ENCODE measurements at regions not wholly inside any gene's neighbourhood (a gene's known extent, or its start where the extent isn't known, plus 50 kb on each side); places are given as distances from the start of the nearest gene placed in this dataset.

GRCh38 chr11:119479685-119480275 lies 56.8 kb upstream of the THY1 start:
- peaks cover 4% of the 10 kb centered on the region for H4K20me1 ChIP-seq (ENCODE audit: insufficient read depth, low read length)
- H3K36me3 ChIP-seq (ENCODE audit: insufficient read depth, low read length): no peaks in the 10 kb centered on the region
- H3K27ac ChIP-seq (ENCODE audit: low read depth, low read length): no peak overlapping the region
- peaks cover 14% of the 10 kb centered on the region for H3K4me1 ChIP-seq (ENCODE audit: insufficient read depth, low read length)
- peak; percentile 52 for TF ChIP-seq CTCF (IDR thresholded peaks at IDR 0.05; ENCODE audit: extremely low read depth, low read depth, low read length)
- H3K9me3 ChIP-seq (ENCODE audit: low read depth, low read length): no peaks in the 10 kb centered on the region
- DNase-seq (ENCODE audit: insufficient read length, low spot score, missing footprints): peak; percentile 80
- no peak overlapping the region for H2AFZ ChIP-seq (ENCODE audit: low read length)
- H3K4me3 ChIP-seq (ENCODE audit: insufficient read depth, low read length): no peak overlapping the region
- H3K27me3 ChIP-seq (ENCODE audit: insufficient read depth, low read length): peaks cover 44% of the 10 kb centered on the region
- no peak overlapping the region for H3K4me2 ChIP-seq (ENCODE audit: insufficient read depth, low read length)
- H3K79me2 ChIP-seq (ENCODE audit: insufficient read depth, low read length): no peaks in the 10 kb centered on the region

DNA sequence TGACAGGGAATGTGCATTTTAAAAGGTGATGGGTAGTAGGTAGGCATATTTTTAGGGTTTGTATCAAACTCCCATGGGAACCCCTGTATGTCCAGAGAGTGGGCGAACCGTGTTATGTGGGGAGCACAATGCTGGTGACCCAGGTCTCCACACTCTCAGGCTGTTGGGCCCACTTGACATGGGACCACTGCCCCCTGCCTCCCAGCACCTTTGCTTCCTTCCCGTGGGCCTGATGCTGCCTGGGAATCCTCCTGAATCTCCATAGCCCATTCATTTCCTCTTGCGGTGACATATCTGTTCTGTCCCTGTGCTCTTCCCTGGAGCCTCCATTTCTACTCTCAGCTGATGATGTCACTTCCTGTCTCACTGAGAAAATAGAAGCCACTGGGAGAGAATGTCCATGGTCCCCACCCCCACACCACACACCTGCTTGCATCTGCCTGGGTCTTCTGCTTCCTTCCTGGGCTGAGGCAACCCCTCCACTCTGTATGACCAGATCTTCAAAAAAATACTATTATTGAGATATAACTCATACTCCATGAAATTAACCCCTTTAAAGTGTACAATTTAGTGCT lies 55.8 kb upstream of the THY1 start:
- Histone ChIP-seq H3K4me3 (ENCODE audit: insufficient read depth, low read length) (no peak overlapping the region), H3K27me3 (ENCODE audit: insufficient read depth, low read length) (peaks cover 42% of the 10 kb centered on the region), H3K27ac (ENCODE audit: low read depth, low read length) (no peak overlapping the region), H4K20me1 (ENCODE audit: insufficient read depth, low read length) (peaks cover 4% of the 10 kb centered on the region), H3K79me2 (ENCODE audit: insufficient read depth, low read length) (no peaks in the 10 kb centered on the region), H2AFZ (ENCODE audit: low read length) (no peak overlapping the region), H3K9me3 (ENCODE audit: low read depth, low read length) (no peaks in the 10 kb centered on the region), H3K4me2 (ENCODE audit: insufficient read depth, low read length) (no peak overlapping the region), H3K4me1 (ENCODE audit: insufficient read depth, low read length) (peaks cover 15% of the 10 kb centered on the region), H3K36me3 (ENCODE audit: insufficient read depth, low read length) (no peaks in the 10 kb centered on the region)
- no peak for TF ChIP-seq CTCF (IDR thresholded peaks at IDR 0.05; ENCODE audit: extremely low read depth, low read depth, low read length)
- DNase-seq (ENCODE audit: insufficient read length, low spot score, missing footprints): no peak

- Histone ChIP-seq H3K4me1 (ENCODE audit: insufficient read depth, low read length) (peaks cover 22% of the 10 kb centered on the region), H3K79me2 (ENCODE audit: insufficient read depth, low read length) (no peaks in the 10 kb centered on the region), H2AFZ (ENCODE audit: low read length) (no peak overlapping the region), H3K9me3 (ENCODE audit: low read depth, low read length) (no peaks in the 10 kb centered on the region), H3K4me3 (ENCODE audit: insufficient read depth, low read length) (no peak overlapping the region), H3K27me3 (ENCODE audit: insufficient read depth, low read length) (peaks cover 28% of the 10 kb centered on the region), H3K4me2 (ENCODE audit: insufficient read depth, low read length) (no peak overlapping the region), H4K20me1 (ENCODE audit: insufficient read depth, low read length) (no peaks in the 10 kb centered on the region), H3K27ac (ENCODE audit: low read depth, low read length) (no peak overlapping the region), H3K36me3 (ENCODE audit: insufficient read depth, low read length) (no peaks in the 10 kb centered on the region)
- no peak for DNase-seq (ENCODE audit: insufficient read length, low spot score, missing footprints)
- TF ChIP-seq CTCF (IDR thresholded peaks at IDR 0.05; ENCODE audit: extremely low read depth, low read depth, low read length): no peak
These were observed 53.8 kb upstream of the THY1 start for GRCh38 chr11:119476666-119477331.

DNA sequence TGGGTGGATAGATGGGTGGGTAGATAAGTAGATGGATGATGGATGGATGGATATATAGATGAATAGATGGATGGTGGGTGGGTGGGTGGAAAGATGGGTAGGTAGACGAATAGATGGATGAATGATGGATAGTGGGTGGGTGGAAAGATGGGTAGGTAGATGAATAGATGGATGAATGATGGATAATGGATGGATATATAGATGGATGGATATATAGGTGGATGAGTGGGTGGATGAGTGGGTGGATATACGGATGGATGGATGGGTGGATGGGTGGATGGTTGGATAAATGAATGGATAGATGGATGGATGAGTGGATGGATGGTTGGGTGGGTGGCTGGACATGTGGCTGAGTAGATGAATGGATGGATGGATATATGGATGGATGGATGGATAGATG lies 53.1 kb upstream of the THY1 start:
- H3K27me3 ChIP-seq (ENCODE audit: insufficient read depth, low read length): peaks cover 27% of the 10 kb centered on the region
- H3K79me2 ChIP-seq (ENCODE audit: insufficient read depth, low read length): no peaks in the 10 kb centered on the region
- H2AFZ ChIP-seq (ENCODE audit: low read length): no peak overlapping the region
- no peaks in the 10 kb centered on the region for H4K20me1 ChIP-seq (ENCODE audit: insufficient read depth, low read length)
- peaks cover 27% of the 10 kb centered on the region for H3K4me1 ChIP-seq (ENCODE audit: insufficient read depth, low read length)
- H3K4me3 ChIP-seq (ENCODE audit: insufficient read depth, low read length): no peak overlapping the region
- no peaks in the 10 kb centered on the region for H3K9me3 ChIP-seq (ENCODE audit: low read depth, low read length)
- no peak for TF ChIP-seq CTCF (IDR thresholded peaks at IDR 0.05; ENCODE audit: extremely low read depth, low read depth, low read length)
- no peak overlapping the region for H3K4me2 ChIP-seq (ENCODE audit: insufficient read depth, low read length)
- no peak overlapping the region for H3K27ac ChIP-seq (ENCODE audit: low read depth, low read length)
- H3K36me3 ChIP-seq (ENCODE audit: insufficient read depth, low read length): no peaks in the 10 kb centered on the region
- DNase-seq (ENCODE audit: insufficient read length, low spot score, missing footprints): no peak

All from osteoblast (primary cell).